ENCODE measurements at regions not wholly inside any gene's neighbourhood (a gene's known extent, or its start where the extent isn't known, plus 50 kb on each side); places are given as distances from the start of the nearest gene placed in this dataset.
A peak's percentile ranks its signal among the peaks of the same experiment; 100 is the strongest.

GRCh38 chr1:244118109-244118761, 67.2 kb downstream of the ZBTB18 start:
- TF ChIP-seq CTCF (IDR thresholded peaks at IDR 0.05; ENCODE audit: low read depth, low read length, missing input control) (no peak), JUND (IDR thresholded peaks at IDR 0.05) (peak in 1 of 2 donors; percentile 14), YY1 (IDR thresholded peaks at IDR 0.05) (no peak), SP1 (IDR thresholded peaks at IDR 0.05) (peak; percentile 35)

All from liver (tissue), 3 donors.